ENCODE measurements at regions not wholly inside any gene's neighbourhood (a gene's known extent, or its start where the extent isn't known, plus 50 kb on each side); places are given as distances from the start of the nearest gene placed in this dataset.

DNA sequence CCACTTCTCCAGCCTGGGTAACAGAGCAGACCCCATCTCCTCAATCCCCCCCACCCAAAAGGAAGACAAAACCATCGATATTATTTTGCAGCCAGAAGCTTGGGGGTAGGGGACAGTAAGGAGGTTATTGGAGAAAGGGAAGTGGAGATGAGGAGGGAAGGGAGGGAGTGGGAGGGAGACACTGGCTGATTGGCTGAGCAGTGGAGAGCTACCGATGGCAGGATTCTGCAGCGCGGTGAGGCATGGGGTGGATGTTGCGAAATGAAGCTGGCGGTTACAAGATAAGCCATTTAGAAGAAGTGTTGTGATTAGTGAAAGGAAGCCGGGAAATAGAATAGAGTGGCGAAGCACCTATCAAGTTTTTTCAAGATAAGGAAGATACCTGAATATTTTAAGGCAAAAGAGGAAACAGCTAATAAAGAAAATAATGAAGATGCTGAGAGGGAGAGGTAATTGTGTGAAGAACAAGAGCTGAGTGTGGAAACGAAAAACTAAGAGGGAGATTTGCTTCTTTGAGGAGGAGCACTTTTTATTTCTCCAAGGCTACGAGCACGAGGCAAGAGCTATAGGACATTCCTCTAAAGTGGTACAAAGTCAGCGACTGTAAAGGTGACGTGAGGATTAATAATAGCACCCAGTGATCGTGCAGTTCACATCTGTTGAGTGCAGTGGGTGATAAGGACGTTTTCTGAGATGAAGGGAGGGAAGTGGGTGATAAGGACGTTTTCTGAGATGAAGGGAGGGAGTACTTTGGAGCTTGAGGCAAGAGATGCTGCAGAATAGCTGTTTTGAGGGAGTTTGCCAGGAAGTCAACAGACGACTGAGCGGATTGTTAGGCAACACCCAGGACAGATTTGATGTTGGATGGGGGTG is 103.2 kb upstream of the KIF26B start (continued):
- no peak for TF ChIP-seq ZSCAN29 (IDR thresholded peaks at IDR 0.05)
- TF ChIP-seq MTF1 (CRISPR knock-in tag; IDR thresholded peaks at IDR 0.05; ENCODE audit: borderline replicate concordance): no peak
- TF ChIP-seq PHTF2 (CRISPR knock-in tag; IDR thresholded peaks at IDR 0.05): no peak
- TF ChIP-seq MAFK (IDR thresholded peaks at IDR 0.05; ENCODE audit: low read length): 0 out of 2 replicates have a peak, but pooled peaks have one; percentile 0
- TF ChIP-seq CHCHD3 (CRISPR knock-in tag; IDR thresholded peaks at IDR 0.05): no peak
- no peak for TF ChIP-seq PPARD (CRISPR knock-in tag; IDR thresholded peaks at IDR 0.05)
- TF ChIP-seq WHSC1 (IDR thresholded peaks at IDR 0.05; ENCODE audit: low read length): no peak
- TF ChIP-seq RB1 (IDR thresholded peaks at IDR 0.05; ENCODE audit: low read depth): no peak
- no peak for TF ChIP-seq TFAM (CRISPR knock-in tag; conservative IDR thresholded peaks at IDR 0.05)
- no peak for TF ChIP-seq ZNF282 (CRISPR knock-in tag; IDR thresholded peaks at IDR 0.05)
- TF ChIP-seq PHB2 (IDR thresholded peaks at IDR 0.05; ENCODE audit: low read depth): peak; percentile 17; the same call in 1 of the 2 replicates
- no peak for TF ChIP-seq ZC3H8 (IDR thresholded peaks at IDR 0.05)
- no peak for TF ChIP-seq RBBP5 (IDR thresholded peaks at IDR 0.05; ENCODE audit: borderline replicate concordance, insufficient read depth, low read length, poor library complexity, severe bottlenecking)
- TF ChIP-seq, protein P1, sequence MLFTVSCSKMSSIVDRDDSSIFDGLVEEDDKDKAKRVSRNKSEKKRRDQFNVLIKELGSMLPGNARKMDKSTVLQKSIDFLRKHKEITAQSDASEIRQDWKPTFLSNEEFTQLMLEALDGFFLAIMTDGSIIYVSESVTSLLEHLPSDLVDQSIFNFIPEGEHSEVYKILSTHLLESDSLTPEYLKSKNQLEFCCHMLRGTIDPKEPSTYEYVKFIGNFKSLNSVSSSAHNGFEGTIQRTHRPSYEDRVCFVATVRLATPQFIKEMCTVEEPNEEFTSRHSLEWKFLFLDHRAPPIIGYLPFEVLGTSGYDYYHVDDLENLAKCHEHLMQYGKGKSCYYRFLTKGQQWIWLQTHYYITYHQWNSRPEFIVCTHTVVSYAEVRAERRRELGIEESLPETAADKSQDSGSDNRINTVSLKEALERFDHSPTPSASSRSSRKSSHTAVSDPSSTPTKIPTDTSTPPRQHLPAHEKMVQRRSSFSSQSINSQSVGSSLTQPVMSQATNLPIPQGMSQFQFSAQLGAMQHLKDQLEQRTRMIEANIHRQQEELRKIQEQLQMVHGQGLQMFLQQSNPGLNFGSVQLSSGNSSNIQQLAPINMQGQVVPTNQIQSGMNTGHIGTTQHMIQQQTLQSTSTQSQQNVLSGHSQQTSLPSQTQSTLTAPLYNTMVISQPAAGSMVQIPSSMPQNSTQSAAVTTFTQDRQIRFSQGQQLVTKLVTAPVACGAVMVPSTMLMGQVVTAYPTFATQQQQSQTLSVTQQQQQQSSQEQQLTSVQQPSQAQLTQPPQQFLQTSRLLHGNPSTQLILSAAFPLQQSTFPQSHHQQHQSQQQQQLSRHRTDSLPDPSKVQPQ (CRISPR knock-in tag; IDR thresholded peaks at IDR 0.05; ENCODE audit: borderline replicate concordance): no peak
- TF ChIP-seq GTF2A2 (tag; IDR thresholded peaks at IDR 0.05): no peak
- TF ChIP-seq, protein P2, sequence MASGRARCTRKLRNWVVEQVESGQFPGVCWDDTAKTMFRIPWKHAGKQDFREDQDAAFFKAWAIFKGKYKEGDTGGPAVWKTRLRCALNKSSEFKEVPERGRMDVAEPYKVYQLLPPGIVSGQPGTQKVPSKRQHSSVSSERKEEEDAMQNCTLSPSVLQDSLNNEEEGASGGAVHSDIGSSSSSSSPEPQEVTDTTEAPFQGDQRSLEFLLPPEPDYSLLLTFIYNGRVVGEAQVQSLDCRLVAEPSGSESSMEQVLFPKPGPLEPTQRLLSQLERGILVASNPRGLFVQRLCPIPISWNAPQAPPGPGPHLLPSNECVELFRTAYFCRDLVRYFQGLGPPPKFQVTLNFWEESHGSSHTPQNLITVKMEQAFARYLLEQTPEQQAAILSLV (tag; IDR thresholded peaks at IDR 0.05): peak; percentile 97
- no peak for TF ChIP-seq BRF1 (IDR thresholded peaks at IDR 0.05; ENCODE audit: borderline replicate concordance, extremely low read depth, insufficient read length)
- peak; percentile 20; the same call in 1 of the 2 replicates for TF ChIP-seq CREB1 (IDR thresholded peaks at IDR 0.05)
- TF ChIP-seq CREB1 (CRISPR knock-in tag; IDR thresholded peaks at IDR 0.05): no peak
- TF ChIP-seq SLC30A9 (CRISPR knock-in tag; IDR thresholded peaks at IDR 0.05): no peak
- TF ChIP-seq, protein P3, sequence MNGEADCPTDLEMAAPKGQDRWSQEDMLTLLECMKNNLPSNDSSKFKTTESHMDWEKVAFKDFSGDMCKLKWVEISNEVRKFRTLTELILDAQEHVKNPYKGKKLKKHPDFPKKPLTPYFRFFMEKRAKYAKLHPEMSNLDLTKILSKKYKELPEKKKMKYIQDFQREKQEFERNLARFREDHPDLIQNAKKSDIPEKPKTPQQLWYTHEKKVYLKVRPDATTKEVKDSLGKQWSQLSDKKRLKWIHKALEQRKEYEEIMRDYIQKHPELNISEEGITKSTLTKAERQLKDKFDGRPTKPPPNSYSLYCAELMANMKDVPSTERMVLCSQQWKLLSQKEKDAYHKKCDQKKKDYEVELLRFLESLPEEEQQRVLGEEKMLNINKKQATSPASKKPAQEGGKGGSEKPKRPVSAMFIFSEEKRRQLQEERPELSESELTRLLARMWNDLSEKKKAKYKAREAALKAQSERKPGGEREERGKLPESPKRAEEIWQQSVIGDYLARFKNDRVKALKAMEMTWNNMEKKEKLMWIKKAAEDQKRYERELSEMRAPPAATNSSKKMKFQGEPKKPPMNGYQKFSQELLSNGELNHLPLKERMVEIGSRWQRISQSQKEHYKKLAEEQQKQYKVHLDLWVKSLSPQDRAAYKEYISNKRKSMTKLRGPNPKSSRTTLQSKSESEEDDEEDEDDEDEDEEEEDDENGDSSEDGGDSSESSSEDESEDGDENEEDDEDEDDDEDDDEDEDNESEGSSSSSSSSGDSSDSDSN (IDR thresholded peaks at IDR 0.05; ENCODE audit: borderline replicate concordance in 1 of 2, low read depth in 2 of 2, low read length in 2 of 2): 0 out of 4 replicates have a peak, but pooled peaks of 1 of the 2 experiments have one; percentile 21
- no peak for TF ChIP-seq ZC3H4 (CRISPR knock-in tag; IDR thresholded peaks at IDR 0.05; ENCODE audit: borderline replicate concordance)

Data from K562 (cell line).